NCI-H1048 (cell line): ENCODE measurements at regions not wholly inside any gene's neighbourhood (a gene's known extent, or its start where the extent isn't known, plus 50 kb on each side); places are given as distances from the start of the nearest gene placed in this dataset.

Experiments
- DNase-seq: peaks from one replicate; lab custom pipeline; 2025; lab: John Stamatoyannopoulos, UW

DNA sequence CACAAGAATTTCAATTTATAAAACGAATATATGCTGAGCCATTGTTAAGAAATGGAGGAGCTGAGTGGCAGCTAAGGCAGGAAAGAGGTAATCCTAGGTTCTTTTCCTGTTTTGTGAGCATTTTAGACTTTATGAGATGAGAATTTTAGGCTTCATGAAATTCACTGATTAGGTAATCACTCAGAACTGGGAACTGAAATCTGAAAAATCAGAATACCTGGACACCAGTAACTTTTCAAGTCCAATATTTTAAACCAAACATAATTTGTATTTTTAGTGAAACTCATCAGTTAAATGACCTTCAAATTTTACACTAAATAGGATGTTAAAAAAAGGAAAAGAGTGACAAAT lies 389.9 kb downstream of the HTR1B start:
- DNase-seq, result no peak

DNA sequence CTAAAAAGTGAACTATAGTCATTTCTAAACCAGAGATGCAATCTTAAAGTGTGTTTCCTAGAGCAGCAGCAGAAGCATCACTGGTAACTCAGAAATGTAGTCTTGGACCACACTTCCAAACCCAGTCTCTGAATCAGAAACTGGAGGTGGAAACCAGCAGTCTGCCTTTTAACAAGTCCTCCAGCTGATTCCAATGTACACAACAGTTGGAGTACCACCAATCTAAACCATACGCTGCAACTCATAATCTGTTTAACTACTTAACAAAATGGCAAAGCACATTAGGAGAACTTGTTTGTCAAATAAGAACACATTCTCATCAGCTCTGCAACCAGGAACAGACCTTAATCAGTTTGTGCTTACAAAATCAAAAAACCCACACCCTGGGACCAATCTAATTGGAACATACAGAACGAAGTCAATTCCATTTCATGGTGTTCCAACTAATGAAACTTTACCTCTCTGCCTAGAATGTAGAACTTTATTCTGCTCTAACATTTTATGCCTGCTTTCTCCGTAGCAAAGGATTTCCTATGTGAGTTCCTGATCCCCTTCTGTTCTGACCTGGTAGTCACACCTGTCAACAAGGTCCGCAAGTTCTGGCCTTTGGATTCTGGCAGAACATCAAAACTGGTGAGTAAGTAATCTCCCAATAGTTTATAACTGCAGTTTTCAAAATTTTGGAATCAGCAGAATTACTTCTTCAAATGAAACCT lies 390.4 kb downstream of the HTR1B start:
- DNase-seq, result no peak

DNA sequence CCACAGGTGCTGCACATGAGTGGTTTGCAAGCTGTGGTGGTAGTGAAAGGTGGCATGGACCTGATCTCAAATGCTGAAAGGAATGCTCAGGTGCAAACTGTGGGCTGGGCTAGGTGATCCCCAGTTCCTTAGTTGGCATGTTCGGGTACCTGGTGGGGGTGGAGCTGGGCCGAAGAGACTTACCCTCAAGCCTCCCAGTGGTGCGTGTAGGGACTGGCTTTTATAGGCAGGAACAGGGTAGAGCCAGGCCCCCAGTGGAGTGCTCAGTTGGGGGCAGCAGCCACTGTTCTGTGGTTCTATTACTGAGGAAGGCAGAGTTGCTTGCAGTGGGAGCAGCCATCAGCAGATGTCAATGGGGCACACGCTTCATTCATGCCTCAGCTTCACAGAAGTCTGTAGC lies 399.8 kb downstream of the HTR1B start:
- DNase-seq, result no peak

DNA sequence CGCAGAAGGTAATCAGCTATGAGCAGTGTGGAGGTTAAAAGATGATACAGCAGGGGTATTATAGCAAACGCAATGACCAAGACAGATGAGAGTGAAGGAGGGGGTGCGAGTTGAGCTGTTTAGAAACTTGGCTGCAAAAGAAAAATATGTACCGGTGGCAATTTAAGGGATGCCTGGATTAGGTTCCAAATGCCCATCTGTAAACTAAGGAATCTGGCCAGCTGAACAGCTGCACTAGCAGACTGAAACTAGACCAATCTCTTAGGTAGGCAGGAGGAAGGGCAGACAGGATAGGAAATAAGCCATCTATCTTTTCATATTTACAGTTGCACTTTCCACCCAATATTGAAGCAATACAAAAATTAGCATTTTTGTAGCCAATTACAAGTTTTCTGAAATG lies 407.6 kb downstream of the HTR1B start:
- DNase-seq, result no peak

DNA sequence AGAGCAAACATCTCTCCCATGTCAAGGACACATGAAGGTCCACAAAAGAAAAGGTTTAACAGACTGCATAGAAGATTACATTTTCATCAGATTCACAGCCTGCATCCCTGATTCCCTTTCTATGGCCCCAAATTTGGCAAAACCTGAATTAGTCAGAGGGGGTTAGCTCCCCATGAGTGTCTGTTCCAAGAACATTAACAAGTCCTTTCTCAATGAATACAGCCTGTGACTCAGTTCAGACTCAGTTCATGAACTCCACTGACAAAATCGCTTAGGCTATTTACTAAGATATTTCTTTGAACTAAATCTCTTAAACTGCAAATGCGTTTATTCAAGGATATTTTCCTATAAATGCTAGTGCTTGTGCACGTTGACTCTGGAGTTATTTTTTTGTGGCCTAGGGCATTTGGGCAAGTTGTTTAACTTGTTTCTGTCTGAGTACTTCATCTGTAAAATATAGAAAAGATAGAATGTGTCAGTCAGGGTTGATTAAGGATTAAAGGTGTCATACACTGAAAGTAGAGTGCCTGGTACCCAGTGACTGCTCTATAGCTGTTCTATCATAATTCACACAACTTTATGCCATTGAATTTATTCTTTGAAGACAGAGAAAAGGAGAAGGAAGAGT lies 422.6 kb downstream of the HTR1B start:
- no peak for DNase-seq

DNA sequence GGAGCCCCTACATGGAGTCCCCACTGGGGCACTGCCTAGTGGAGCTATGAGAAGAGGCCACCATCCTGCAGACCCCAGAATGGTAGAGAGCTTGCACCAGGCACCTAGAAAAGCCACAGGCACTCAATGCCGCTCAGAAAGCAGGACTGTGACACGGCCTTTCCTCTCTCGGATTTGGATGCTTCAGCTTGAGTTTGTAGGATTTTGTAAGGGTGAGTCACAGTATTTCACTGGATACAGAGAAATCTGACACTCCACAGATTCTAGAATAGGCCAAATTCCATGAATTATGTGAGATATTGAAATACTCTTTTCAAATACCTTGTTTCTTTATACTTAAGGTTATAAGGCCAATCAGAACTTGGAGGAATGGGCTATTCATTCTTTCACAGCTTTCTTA lies 424.5 kb downstream of the HTR1B start:
- DNase-seq, result no peak

DNA sequence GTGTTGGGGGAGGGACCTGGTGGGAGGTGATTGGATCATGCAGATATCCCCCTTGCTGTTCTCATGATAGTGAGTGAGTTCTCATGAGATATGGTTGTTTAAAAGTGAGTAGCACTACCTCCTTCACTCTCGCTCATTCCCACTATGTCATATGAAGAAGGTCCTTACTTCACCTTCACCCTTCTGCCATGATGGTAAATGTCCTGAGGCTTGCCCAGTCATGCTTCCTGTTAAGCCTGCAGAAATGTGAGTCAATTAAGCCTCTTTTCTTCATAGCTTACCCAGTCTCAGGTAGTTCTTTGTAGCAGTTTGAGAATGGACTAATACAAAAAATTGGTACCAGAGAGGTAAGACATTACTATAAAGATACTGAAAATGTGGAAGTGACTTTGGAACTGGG lies 425.9 kb downstream of the HTR1B start:
- DNase-seq, result no peak

DNA sequence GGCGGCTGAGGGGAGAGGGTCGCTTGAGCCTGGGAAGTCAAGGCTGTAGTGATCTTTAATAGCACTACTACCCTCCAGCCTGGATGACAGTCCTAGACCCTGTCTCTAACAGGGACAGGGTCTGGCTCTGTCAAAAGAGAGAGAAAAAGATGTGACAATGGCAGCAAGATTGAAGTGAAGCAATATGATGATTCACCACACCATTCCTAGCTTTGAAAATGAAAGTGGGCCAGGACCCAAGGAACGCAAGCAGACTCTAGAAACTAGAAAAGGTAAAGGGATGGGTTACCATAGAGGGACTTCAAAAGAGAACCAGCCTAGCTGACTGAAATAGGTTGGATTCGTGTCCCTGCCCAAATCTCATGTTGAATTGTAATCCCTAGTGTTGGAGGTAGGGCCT lies 426.9 kb downstream of the HTR1B start:
- DNase-seq, result no peak

DNA sequence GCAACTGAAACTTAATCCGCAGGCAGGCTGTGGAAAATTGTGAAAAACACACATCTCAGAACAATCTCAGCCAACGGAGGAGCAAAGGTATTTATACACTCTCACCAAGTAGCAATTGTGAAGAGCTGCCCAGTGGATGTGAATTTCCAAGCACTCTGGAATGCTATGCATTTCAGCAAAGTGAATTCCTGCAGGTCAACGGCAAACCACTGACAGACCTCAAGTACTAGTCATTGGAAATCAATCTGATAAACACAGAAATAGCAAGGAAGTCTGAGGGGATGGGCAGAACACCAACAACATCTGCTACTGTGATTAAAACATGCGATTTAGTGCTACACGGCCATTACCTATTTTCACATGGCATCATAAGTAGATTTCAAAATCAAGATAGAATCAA lies 429.1 kb downstream of the HTR1B start:
- DNase-seq, result no peak

DNA sequence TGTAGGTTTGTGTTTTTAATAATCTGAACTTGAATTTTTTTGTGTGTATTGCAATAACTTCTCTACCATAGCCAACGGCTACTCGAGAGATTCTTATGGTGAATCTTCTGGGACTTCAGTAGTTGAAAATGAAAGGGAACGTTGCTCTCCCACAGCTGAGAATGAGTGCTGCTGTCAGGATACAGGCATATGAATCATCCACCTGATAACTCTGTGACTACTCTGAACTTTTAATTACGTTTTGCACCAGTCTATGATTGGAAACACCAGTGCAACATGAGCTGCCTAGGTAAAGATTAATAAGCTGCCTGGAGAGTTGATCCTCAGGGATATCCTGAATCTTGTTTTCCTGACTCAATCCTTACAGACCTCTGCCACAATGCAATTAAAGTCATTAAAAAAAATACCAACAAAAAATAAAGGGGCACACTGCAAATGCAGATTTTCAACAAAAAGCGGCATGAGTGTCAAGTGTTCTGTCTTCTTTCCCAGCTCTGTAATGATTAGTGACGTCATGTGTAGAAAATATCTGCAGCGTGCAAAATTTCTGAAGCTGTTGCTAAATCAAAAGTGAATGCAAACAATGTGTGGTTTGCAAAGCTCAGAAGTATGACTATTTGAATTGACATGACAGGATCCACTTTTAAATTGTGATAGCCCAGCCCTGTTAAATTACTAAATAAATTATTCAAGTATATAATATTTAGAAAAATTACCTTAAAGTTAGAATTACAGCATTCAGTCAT lies 432.2 kb downstream of the HTR1B start:
- DNase-seq, result no peak

DNA sequence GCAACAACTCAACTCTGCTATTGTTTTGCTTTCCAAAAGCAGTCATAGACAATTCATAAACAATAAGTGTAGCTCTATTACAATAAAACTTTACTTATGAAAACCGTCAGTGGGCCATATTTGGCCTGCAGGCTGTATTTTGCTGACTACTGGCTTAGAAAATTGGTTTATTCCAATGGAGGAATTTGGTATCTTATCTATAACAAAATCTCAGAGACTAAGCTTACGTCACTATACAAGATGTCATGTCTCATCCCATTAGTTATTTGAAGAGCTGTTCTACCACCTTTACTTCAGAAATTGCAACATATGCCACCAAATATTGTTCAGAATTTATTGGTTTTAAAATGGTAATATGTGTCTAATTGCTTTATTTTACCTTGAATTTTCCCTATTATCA lies 436.9 kb downstream of the HTR1B start:
- DNase-seq, result no peak

DNA sequence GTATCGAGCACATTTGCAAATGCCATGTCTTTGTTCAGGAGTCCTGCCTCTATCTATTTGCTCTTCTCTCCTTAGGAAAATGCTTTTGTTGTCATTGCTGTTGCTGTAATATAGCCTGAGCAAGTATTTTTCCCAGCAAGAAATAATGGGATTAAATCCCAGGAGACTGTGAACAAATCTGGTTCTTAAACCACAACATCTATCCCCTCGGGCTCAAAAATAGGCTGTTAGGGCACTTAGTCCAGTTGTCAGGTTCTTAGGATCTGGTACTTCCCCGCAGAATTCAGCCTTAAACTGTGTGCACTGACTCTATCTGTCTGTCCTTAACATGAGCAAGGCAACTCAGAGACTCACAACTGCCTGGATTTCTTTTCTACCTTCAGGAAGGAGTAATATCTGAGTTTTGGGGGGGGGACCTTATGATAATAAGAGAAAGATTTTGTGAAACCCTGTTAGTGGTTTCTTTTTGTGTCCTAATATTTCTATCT lies 437.5 kb downstream of the HTR1B start:
- DNase-seq, result no peak

DNA sequence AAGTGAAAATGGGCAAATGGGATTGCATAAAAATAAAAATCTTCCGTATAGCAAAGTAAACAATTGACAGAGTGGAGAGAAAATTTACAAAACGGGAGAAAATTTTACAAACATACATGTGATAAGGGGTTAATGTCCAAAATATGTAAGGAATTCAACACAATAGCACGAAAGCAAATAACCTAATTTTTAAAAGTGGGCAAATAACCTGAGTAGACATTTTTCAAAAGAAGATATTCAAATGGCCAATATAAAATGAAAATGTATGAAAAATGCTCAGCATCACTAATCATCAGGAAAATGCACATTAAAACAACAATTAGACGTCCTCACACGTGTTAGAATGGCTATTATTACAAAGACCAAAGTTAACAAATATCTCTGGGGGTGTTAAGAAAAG lies 441.5 kb downstream of the HTR1B start:
- DNase-seq, result no peak

DNA sequence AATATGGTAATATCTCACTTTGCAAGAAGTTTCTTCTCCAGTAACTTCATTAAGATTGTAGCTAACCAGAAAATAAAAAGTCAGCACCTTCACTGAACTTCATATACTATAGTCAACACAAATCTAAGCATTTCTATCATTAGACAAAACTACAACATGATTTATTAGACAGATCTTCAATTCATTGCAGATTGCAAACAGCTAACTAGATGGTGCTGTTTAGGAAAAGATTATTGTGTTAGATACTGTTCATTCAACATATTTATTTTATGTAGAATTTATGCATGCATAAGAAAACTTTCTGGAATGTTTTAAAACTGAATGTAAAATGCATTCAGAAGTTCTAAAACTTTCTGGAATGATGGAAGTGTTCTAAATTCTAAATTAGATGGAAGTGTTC lies 442.1 kb downstream of the HTR1B start:
- DNase-seq, result no peak

DNA sequence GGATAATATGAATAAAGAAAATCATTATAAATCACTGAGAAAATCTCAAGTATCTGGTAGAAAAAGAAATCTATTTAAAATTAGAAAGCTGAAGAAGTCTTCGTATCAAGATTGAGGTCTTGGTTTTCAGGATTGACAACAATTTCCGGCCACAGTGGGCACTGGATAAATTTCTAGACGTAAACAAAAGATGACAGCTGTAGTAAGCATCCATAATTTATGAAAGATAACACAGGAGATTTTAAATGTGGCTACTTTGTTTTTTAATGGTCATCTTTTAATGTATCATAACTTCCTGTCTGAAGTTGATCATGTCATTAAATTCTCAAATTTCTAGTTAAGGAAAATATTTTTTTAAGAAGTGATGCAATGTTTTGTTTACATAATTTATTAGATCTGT lies 444.2 kb downstream of the HTR1B start:
- no peak for DNase-seq

DNA sequence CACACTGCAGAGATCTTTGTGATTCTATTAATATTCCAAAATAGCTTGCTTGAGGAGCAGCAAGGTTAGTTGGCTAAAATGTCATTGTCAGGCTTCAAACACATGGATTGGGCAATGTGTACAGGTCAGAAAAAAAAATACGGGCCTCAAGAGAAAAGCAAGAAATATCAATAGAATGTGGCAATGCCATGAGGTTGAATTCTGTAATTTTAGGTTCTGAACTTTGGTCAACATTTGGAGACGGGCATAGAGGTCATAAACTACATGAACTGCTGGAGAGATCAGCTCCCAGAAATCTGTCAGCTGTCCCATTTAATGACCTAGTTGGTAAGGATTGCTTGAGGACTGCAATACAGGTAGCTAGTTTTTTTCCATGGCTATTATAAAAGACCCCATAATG lies 445.8 kb downstream of the HTR1B start:
- DNase-seq, result no peak

DNA sequence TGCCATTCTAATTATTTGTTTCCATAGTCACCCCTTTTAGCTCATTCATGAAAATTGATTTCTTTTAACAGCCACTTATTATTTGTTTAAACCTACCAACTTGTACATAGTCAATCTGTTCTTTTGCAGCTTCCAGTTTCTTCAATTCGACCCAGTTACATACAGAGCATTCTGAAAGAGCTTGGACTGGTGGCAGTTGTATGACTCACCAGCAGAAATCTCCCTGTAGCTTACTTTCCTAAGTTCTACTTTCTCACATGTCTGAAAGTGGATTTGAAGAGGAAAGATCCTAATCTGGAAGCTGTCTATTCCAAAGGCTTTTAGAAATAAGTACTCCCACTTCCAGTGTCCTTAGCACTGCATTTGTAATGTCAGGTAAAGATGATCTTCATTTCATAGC lies 447.9 kb downstream of the HTR1B start:
- DNase-seq, result no peak

DNA sequence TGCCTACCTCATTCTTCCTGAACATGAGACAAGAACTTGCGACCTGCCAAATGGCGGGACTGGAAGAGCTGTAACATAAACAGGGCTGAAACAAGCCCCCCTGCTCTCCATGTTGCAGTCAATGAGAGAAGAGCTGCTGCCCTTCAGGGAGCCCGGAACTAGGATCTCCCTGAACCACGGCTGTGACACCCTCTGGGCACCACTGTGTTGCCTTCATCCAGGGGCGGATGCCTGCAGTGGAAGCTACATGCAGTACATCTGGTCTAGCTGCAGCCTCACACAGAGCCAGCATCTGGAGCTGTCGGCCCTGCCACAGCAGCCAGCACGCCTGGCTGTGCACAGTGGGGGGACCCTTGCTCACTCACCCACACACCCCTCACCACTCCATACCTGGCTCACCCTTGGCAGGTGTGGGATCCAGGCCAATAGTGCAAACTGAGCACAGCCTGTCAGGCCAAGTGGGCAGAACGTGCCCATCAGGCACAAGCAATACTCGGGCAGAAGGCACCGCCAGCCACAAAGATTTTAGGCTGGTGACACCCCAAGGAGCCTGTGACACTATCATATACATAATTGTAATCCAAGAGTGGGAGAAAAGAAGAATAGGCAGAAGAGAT lies 451.3 kb downstream of the HTR1B start:
- no peak for DNase-seq

DNA sequence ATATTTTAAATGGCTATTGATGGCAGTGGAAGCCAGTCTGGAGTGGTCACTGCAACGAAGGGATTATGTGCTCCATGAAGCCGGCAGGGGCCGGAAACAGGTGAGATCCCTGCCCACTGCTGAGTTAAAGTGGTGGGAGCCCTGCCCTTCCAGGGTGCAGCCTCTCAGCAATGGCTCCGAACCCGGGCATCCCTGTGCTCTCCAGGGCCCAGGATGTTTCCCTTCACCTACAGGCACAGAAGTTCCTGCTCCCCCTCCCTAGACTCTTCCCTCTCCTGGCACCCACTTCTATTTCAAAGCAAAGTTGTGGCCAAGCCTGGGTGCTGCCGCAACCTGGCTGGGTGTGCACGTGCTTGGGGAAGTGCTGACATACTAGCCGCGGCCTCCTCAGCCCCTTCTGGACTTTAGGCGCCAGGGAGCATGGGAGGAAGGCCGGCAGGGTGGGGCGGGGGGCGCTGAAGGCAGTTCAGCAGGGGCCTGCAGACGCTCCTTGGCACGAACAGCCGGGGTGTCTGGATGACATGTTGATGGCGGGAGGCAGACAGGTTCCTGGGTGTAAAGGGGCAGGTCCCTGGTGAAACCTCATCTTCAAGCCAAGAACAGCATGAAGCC lies 452.3 kb downstream of the HTR1B start:
- no peak for DNase-seq

DNA sequence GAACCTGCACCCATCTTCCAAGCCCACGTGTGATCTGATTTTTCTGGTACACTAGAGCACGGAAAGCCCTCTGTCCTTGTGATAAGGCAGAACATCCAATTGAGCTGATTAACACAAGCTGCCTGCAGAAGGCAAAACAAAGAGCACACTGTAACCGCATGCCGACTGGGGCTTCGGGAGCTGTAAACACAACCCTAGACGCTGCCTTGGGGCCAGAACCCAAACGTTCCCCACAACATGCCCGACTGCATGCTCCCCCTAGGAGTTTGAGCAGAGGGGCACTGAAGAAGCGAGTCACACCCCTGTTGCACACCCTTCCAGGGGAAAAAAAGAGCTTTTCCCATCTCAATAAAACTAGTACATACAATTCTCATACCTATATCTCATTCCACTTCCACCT lies 470.7 kb downstream of the HTR1B start:
- no peak for DNase-seq

DNA sequence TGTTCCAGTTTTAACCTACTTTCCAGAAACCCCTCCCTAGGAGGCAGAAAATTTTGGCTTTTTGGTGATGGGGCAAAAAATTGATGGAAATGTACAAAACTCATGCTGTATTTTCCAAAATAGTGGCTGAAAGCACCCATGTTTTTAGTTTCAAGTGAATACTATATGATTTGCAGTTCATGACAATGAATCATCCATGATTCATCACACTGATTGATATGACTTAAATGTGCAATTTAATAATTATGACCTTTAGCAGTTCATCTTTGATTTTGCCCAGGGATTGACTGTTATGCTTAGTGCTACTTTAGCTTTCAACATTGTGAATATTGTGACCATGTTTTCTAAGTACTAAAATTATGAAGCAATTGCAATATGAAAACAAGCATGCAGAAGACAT lies 478.7 kb downstream of the HTR1B start:
- no peak for DNase-seq

DNA sequence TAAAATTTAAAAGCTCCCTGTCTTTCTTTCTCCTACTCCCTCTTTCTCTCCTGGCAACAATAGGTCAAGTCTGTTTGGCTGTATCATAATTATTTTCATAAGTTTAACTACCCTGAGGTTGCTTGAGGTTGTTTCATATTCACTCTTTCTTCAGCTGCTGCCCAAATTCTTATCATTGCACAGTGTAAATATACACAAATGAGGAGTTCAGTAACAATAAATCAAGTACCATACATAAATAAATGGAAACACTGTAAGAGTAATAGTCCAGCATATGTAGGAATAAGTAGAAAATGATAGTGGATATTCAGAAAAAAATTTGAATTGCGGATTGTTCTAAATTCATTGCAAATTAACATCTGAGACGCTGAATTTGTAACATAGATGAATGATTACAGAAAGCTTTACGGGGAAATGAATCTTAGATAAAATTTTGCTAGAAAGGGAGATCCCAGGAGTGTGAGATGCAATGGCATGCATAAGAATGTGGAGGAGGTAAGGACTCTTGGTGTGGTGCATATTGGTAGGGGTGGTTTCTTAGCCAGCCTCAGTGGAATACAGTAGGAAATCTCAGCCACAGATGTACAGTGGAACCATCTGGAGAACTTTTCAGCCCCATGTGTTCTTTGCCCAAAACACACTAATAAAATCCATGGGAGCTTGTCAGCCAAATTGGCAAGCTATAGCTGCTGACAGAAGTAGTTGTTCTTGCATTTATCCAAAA lies 480.7 kb downstream of the HTR1B start:
- no peak for DNase-seq
